ENCODE measurements at regions not wholly inside any gene's neighbourhood (a gene's known extent, or its start where the extent isn't known, plus 50 kb on each side); places are given as distances from the start of the nearest gene placed in this dataset.
"Not testable (repeated sequence)": the region's sequence is repeated elsewhere in the genome, so short reads cannot be mapped to it uniquely, and the experiment has no call there.

GRCh38 chr1:173347282-173347818 lies 129.8 kb upstream of the PRDX6 start:
- no peak for DNase-seq

DNA sequence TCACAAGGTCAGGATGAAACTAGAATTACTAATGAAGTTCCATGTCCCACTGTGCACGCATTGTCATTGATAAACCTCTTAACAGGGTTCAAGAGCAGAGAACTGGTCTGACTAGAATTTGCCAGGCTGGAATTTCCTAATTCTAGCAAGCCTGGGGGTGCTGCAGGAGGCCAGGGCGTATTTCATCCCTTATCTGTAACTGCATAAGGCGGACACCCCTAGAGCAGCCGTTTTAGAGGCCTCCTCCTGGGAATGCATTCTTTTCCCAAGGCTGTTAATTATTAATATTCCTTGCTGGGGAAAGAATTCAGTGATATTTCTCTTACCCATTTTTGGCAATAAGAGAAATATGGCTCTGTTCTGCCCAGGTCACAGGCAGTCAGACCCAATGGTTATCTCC lies 124.5 kb upstream of the PRDX6 start:
- DNase-seq = not testable (repeated sequence)

GRCh38 chr1:173353350-173353749 lies 123.8 kb upstream of the PRDX6 start:
- no peak for DNase-seq

DNA sequence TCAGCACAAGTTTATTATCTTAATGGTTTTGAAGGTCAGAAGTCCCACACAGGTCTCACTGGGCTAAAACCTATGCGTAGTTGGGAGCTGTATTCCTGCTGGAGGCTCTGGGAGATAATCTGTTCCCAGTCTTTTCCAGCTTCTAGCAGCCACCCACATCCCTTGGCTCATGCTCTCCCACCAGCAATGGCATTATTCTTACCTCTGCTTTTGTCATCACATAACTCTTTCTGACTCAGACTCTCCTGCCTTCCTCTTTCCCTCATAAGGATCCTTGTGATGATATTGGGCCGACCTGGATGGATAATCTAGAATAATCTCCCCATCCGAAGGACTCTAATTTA lies 122.2 kb upstream of the PRDX6 start:
- DNase-seq = no peak

DNA sequence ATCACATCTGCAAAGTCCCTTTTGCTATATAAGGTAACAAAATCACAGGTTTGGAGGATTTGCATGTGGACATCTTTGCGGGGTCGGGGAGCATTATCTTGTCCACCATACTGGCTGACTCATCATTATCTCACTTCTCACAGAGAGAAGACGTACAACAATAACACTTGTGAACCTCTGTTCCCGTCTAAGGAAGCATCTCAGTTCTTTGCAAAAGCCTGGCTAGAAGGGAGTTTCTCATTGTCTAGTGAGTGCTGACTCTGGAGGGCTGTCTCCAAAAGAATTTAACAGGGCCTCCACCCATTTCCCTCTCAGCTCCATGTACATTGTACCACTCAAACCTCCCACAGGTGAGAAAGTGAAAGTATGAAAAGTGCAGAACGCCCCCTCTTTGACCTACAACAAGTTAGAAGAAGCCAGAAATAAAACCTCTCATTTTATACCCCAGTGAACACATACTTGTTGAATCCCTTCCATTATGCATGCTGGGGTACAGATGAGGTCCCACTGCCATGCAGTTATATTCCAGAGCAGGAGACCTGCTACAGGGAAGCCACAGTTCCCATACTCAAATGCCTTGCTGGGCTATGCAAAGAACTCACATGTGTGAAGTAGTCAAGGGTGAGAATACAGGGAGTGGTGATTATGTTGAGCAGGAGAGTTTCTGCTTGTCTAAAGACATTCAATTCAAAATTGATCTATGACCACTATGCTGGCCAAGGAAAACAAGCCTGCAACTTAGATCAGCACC lies 121.7 kb upstream of the PRDX6 start:
- DNase-seq = no peak

DNA sequence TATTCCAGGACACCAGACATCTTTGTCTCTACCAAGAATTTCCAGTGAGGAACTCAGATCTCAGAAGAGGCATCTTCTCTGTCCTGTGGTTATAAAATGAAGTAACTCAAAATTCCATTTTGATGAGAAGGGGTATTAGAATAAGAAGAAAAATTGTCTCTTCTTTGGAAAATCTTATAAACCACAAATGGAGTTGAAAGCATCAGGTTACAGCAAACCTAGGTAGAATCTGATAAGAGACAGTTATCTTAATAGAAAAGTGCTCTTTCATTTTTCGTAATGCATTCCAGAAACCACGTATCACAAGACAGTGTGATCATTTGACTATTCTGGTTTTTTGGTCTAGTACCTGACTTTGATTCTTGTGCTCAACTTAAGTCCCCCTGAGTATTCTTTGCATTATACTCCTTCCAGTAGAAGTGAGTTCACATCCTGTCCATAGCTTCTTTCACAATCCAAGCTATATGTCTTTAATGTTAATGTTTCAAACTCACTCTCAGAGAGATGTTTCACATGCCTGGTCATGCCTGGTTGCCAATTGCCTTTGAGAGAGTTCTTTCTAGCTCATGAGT lies 120.9 kb upstream of the PRDX6 start:
- no peak for DNase-seq

DNA sequence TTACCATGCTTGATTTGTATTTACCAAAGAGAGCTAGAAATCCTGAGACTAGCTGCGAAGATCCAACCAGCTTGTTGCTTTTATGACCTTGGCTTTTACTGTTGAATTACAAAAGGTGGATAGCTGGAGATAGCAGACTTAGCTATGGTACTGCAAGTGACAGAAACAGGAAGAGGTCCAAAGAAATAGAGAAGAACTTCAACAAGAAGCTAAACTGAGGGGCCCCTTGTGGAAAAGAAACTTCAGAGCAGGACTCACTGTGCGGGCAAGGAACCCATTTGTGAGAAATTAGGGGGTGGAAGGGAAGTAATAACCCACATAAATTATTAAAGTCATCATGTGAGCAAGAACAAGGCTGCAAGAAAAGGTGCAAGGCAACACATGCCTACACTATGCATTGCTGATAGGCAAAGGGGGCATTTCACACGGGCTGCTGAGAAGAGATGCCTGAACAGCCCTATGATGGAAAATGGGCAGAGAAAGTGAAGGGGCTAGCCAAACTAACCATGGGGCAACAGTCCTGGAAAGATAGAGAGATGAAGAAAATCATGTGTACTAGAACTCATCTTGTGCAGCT lies 116.6 kb upstream of the PRDX6 start:
- no peak for DNase-seq

DNA sequence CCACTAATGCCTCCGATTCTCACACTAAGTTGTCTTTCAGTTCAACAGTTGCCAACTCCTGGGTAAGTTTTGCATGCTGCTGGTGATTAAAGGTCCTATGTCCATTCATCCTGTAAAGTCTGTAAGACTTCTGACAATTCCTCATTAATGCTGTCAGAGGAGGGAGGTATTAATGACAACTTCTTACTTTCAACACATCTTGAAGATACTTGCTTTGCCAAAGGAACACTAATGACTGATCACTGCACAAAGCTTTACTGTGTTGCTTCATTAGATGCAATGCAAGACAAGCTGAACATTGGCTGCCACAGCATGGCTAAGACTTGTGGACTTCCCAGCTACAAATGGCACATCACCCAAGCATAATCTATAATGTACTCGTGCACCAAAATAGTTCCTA lies 114.6 kb upstream of the PRDX6 start:
- no peak for DNase-seq

DNA sequence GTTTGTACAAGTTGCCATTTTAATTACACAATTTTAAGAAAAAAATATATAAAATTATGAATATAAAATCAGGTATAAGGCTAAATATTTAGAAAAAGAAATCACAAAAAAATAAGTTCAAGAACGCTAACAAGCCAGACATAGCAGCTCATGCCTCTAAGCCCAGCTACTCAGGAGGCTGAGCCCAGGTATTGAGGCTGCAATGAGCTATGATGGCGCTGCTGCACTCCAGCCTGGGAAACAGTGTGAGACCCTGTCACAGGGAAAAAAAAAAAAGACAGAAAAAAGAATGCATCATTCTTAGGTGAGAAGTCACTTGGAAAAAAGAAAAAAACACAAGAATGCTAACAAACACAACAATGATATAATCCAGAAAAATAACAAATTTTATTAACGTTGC lies 112.3 kb upstream of the PRDX6 start:
- no peak for DNase-seq

DNA sequence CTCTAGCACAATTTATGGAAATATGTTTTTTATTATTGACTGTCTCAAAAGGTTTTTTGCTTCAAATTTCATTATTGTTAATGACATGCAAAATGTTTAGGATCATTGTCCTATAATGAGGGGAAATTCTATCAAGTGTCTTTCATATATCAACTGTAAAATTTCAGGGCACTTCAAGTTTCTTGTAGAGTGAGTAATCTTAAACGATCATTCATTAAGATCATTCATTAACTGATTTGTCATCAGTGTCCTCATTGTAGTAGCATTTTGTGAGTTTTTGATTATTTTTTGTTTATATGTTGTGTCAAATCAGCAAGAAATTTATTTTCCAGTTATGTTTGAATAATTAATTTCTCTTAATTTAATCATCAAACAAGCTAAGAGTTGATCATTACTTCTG lies 111.8 kb upstream of the PRDX6 start:
- no peak for DNase-seq

GRCh38 chr1:173367136-173367535 lies 110.0 kb upstream of the PRDX6 start:
- no peak for DNase-seq

DNA sequence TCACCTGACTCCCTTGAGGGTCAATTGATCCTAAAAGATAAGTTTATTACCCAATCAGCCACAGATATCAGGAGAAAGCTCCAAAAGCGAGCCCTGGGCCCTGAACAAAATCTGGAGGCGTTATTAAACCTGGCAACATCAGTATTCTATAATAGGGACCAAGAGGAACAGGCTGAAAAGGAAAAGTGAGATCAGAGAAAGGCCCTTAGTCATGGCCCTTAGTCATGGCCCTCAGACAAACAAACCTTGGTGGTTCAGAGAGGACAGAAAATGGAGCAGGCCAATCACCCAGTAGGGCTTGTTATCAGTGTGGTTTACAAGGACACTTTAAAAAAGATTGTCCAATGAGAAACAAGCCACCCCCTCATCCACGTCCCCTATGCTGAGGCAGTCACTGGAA lies 106.5 kb upstream of the PRDX6 start:
- not testable (repeated sequence) for DNase-seq

DNA sequence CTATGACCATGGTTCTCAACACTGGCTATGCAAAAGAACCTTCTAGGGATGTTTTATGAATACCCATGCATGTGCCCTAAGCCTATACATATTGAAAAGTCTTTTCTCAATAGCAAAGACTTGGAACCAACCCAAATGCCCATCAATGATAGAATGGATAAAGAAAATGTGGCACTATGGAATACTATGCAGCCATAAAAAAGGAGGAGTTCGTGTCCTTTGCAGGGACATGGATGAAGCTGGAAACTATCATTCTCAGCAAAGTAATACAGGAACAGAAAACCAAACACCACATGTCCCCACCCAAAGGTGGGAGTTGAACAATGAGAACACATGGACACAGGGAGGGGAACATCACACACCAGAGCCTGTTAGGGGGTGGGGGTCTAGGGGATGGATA lies 101.1 kb upstream of the PRDX6 start:
- DNase-seq = not testable (repeated sequence)

GRCh38 chr1:173377266-173377665 lies 99.9 kb upstream of the PRDX6 start:
- DNase-seq = no peak

DNA sequence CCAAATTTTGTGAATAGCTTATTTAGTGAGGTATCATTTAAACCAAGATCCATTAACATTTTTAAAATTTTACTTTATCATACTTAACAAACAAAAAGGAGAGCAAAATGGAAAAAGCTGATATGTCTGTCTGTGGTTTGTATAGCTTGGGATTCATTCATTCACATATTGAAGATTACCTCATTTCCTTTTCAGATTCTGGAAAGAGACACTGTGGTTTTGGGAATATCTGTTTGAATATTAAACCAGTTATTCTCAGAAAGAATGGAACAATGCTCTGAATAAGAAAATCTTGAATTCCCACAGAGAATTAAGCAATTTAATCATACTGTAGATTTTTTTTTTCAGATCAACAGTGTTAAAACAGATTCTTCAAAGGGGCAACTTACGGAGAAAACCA lies 93.8 kb upstream of the PRDX6 start:
- DNase-seq = no peak

DNA sequence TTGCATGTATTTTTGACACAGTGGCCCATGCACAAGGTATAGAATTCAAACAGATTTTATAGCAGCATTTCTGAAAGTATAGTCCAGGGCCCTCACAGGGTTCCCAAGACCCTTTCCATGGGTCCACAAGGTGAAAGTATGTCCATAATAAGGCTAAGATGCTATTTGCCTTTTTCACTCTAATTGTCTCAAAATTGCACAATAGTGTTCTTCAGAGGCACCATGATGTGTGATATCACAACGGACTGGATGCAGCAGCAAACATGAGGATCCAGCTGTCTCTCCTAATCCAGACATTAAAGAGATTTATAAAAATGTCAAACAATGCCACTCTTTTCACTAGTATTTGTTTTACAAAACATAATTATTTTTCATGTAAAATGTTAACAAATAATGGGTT lies 88.8 kb upstream of the PRDX6 start:
- DNase-seq = no peak

- no peak for DNase-seq
Measured at GRCh38 chr1:173392895-173393658, 84.1 kb upstream of the PRDX6 start.

- DNase-seq = no peak
Measured at GRCh38 chr1:173393659-173394000, 83.5 kb upstream of the PRDX6 start.

- not testable (repeated sequence) for DNase-seq
Measured at GRCh38 chr1:173394813-173395212, 82.3 kb upstream of the PRDX6 start.

- DNase-seq = no peak
Measured at GRCh38 chr1:173395762-173396161, 81.4 kb upstream of the PRDX6 start.

DNA sequence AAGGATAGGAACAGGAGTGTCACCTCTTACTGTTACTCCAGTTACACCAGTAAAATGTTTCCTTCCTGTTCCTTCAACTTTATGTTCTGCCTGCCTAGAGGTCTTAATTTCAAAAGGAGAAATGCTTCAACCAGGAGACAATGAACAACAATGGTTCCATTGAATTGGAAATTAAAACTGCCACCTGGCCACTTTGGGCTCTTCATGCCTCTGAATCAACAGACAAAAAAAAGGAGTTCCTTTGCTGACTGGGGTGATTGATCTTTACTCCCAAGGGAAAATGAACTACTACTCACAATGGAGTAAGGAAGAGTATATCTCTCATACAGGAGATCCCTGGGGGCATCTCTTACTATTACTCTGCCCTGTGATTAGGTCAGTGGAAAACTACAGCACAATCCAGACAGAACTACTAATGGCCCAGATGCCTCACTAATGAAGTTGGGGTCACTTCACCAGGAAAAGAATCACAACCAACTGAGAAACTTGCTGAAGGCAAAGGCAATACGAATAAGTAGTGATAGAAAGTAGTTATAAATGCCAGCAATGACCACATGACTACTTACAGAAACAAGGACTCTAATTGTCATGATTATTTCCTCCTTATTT lies 76.6 kb upstream of the PRDX6 start:
- no peak for DNase-seq

GRCh38 chr1:173403996-173404395 lies 73.1 kb upstream of the PRDX6 start:
- no peak for DNase-seq

DNA sequence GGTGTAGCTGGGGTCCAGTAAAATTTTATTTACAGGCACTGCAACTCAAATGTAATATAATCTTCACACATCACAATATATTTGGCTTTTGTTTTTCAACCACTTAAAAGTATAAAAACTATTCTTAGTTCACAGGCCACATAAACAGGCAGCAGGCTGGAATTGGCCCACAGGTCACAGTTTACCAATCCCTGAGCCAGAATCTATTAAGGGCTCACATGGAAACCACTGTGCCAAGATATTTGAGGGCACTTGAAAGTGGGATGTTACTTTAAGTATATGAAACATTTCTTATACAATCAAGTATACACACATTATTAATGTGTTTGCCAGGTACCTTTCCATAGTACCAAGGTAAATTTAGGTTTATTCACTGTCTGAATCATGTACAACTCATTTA lies 71.9 kb upstream of the PRDX6 start:
- no peak for DNase-seq

Measured in RPMI8226 (cell line).